ENCODE measurements at regions not wholly inside any gene's neighbourhood (a gene's known extent, or its start where the extent isn't known, plus 50 kb on each side); places are given as distances from the start of the nearest gene placed in this dataset.

- DNase-seq (ENCODE audit: low read depth, low spot score) (no peak), FAIRE-seq (no peak), ATAC-seq (no peak)
- Histone ChIP-seq H3K27ac (ENCODE audit: control insufficient read depth, insufficient read depth) (no peak overlapping the region), H4K20me1 (ENCODE audit: control insufficient read depth, insufficient read depth) (no peaks in the 10 kb centered on the region), H3K4me1 (ENCODE audit: control insufficient read depth, insufficient read depth, low read length) (no peaks in the 10 kb centered on the region), H3K9me3 (replicated peaks; ENCODE audit: control insufficient read depth, insufficient read depth, low read length) (no peaks in the 10 kb centered on the region), H3K27me3 (replicated peaks in 1 of 2; ENCODE audit: control insufficient read depth in 2 of 2, insufficient read depth in 2 of 2, low read length in 1 of 2) (no peaks in the 10 kb centered on the region), H3K36me3 (ENCODE audit: control insufficient read depth in 2 of 2, insufficient read depth in 2 of 2, low read length in 1 of 2) (no peaks in the 10 kb centered on the region), H3K9ac (ENCODE audit: control insufficient read depth, insufficient read depth, low read length) (no peak overlapping the region), H2AFZ (ENCODE audit: control insufficient read depth, low read depth, low read length) (no peak overlapping the region), H3K4me3 (no peak overlapping the region), H3K4me2 (ENCODE audit: control insufficient read depth, insufficient read depth) (no peak overlapping the region), H3K79me2 (ENCODE audit: control insufficient read depth, insufficient read depth, low read length) (no peaks in the 10 kb centered on the region)
- WGBS (ENCODE audit: insufficient coverage, insufficient replicate concordance, low lambda C conversion rate, missing lambda C conversion rate), result 0% methylated on average over 2 of the region's 2 CpGs
- no peak for TF ChIP-seq FOS (IDR thresholded peaks at IDR 0.05; ENCODE audit: borderline replicate concordance, extremely low read depth, insufficient read length)
- no peak for TF ChIP-seq MLLT1 (IDR thresholded peaks at IDR 0.05)
- TF ChIP-seq POLR2A (IDR thresholded peaks at IDR 0.05; ENCODE audit: low read depth, low read length), result no peak
- TF ChIP-seq MEF2A (IDR thresholded peaks at IDR 0.05; ENCODE audit: insufficient read depth, low read depth, low read length), result no peak
- no peak for TF ChIP-seq RUNX3 (IDR thresholded peaks at IDR 0.05; ENCODE audit: low read length)
- no peak for TF ChIP-seq NFYB (IDR thresholded peaks at IDR 0.05; ENCODE audit: insufficient read depth, low read depth, low read length)
- no peak for TF ChIP-seq SUZ12 (IDR thresholded peaks at IDR 0.05; ENCODE audit: unreplicated experiment)
- no peak for TF ChIP-seq ZNF384 (IDR thresholded peaks at IDR 0.05; ENCODE audit: borderline replicate concordance, low read depth, low read length)
- TF ChIP-seq REST (IDR thresholded peaks at IDR 0.05; ENCODE audit: low read depth, low read length), result no peak
- intact Hi-C loops (cut with micrococcal nuclease; ENCODE audit: unreplicated experiment), result no loop called here
- ChIA-PET SMC1A (ENCODE audit: uncharacterized antibody, unreplicated experiment) (interaction anchor here (1.0 kb wide), 1 partner anchor 415 kb away, joined by 3 read pairs; no protein-coding TSS in a partner anchor), RAD21 (ENCODE audit: unreplicated experiment) (no interaction called here), POLR2A (no interaction called here), CTCF (interaction anchor here (0.7 kb wide), 1 partner anchor 574 kb away, joined by 3 read pairs; no protein-coding TSS in a partner anchor)
- BruUV-seq (replicated peaks), result no TSS peak
- in situ Hi-C loops (cut with MboI), result no loop called here
These were observed 141.8 kb downstream of the CTH start for GRCh38 chr1:70552662-70553566.

Measured in GM12878 (cell line).